GM12801 (cell line): ENCODE measurements at regions not wholly inside any gene's neighbourhood (a gene's known extent, or its start where the extent isn't known, plus 50 kb on each side); places are given as distances from the start of the nearest gene placed in this dataset.

Experiments used
- TF ChIP-seq, protein P1 (sequence below): IDR thresholded peaks from one replicate; pipeline ENCODE4 v1.5.1; 2011; ENCODE audit warnings: control low read depth; ENCODE audit not compliant: insufficient read length; ENCODE audit errors: extremely low read depth

GRCh38 chr15:31497838-31498237, 171.2 kb downstream of the KLF13 start:
- TF ChIP-seq, protein P1, sequence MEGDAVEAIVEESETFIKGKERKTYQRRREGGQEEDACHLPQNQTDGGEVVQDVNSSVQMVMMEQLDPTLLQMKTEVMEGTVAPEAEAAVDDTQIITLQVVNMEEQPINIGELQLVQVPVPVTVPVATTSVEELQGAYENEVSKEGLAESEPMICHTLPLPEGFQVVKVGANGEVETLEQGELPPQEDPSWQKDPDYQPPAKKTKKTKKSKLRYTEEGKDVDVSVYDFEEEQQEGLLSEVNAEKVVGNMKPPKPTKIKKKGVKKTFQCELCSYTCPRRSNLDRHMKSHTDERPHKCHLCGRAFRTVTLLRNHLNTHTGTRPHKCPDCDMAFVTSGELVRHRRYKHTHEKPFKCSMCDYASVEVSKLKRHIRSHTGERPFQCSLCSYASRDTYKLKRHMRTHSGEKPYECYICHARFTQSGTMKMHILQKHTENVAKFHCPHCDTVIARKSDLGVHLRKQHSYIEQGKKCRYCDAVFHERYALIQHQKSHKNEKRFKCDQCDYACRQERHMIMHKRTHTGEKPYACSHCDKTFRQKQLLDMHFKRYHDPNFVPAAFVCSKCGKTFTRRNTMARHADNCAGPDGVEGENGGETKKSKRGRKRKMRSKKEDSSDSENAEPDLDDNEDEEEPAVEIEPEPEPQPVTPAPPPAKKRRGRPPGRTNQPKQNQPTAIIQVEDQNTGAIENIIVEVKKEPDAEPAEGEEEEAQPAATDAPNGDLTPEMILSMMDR = no peak

DNA sequence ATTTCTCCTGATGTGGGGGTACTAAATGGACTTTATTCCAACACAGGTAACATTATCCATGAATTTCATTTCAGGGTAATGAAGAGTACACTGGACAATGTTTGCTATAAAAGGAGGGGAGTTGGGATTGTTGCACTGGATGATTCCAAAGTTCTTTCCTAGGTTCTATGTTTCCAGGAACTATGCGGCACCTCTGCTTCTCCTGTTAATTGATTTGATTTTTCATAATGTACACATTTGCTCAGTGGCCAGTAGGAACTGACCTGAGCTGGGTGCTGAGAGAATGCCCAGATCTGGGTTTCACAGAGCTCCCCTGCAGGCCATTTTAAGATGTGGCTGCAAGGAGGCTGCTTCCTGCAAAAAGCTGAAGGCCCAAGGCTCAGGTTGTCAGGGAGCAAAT, 171.7 kb downstream of the KLF13 start:
- TF ChIP-seq, protein P1 = no peak

DNA sequence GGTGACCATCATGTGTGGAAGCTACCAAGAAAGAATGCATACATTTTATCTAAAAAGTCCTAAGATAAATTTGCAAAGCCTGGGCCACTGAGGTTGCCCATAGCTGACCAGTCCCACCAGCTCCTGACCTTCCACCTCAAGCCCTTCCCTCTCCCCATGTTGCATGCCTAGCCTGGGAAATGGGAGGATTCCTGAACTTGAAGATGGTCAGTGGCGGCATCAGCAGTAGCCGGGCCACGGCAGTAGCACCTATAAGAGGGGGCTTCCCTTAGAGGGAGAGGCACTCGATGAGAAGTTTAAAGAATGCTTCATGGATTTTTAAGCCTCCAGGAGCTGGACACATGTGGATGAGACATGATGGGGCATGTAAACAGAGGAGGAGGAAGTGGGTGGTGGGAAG, 172.1 kb downstream of the KLF13 start:
- TF ChIP-seq, protein P1 = no peak

GRCh38 chr15:31499236-31499952, 172.8 kb downstream of the KLF13 start:
- TF ChIP-seq, protein P1 = no peak

GRCh38 chr15:31499953-31500765, 173.5 kb downstream of the KLF13 start:
- TF ChIP-seq, protein P1 = no peak

GRCh38 chr15:31500766-31501449, 174.3 kb downstream of the KLF13 start:
- TF ChIP-seq, protein P1 = no peak

DNA sequence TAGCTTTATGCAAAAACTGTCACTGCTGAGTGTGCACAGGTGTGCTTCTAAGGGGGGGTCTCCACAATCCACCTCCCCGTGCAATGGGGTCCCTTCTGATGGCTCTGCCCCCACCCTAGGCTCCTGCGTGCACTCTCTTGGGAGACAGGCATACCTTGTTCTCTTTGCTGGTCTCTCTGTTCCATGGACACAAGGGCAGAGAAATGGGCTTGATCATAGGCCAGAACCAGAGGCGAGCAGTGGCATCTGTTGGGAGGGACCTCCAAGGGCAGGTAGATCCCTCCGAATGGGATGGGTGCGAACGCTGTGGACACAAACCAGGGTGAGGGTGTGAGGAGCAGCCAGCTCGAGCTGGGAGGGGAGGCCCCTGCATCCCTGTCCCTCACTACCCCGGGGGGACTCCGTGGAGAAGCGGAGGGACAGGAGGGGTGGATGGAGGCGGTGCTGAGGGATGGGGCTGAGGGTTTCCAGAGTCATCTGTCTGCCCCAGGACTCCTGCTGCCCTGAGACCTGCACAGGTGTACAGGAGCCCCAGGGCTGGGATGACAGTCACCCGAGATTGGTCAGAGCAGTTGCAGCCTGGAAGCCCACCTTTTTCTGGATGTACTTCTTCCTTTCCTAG, 175.0 kb downstream of the KLF13 start:
- TF ChIP-seq, protein P1 = no peak
